K562 (cell line): ENCODE measurements at regions not wholly inside any gene's neighbourhood (a gene's known extent, or its start where the extent isn't known, plus 50 kb on each side); places are given as distances from the start of the nearest gene placed in this dataset.

Experiments used
- ATAC-seq: fragments of 200-7000 bp; cut with Tn5 transposase; 3 replicates; pipeline ENCODE4 v1.9.1; 2020; ENCODE audit warnings: moderate library complexity
- BruUV-seq: library from RNA; stranded (reverse); fragments of 400-500 nt; replicated peaks from 2 replicates; lab custom pipeline; 2021; lab: Mats Ljungman, UMichigan
- CTCF ChIA-PET: fragments of 300-600 bp; formaldehyde crosslinking; extraction: SDS; loops from one replicate; lab custom pipeline; 2021; ENCODE audit warnings: low intra/inter-chr PET ratio; lab: Yijun Ruan, JAX
- POLR2A ChIA-PET: fragments of 300-600, 350-650 bp; sonication (Branson Sonifier 250); formaldehyde crosslinking; extraction: SDS; loops from one replicate; lab custom pipeline; 2021; ENCODE audit warnings: antibody characterized with exemption, inconsistent platforms; lab: Yijun Ruan, JAX
- DNase-seq, 4 experiments: peaks; one replicate each; pipeline versions ENCODE4 v3.0.0 to v3.0.0-alpha.2; 2011 to 2018; ENCODE audit warnings: low spot score in 3 of 4, mixed read lengths in 3 of 4; ENCODE audit errors: extremely low read depth in 1 of 4
- FAIRE-seq: peaks from 2 replicates; lab custom pipeline; 2011; peaks lifted over from hg19 to GRCh38; lab: Jason Lieb, UNC
- H2AFZ ChIP-seq: 2 replicates; pipeline ENCODE4 v1.6.0; 2011; ENCODE audit warnings: low read depth, low read length, control low read depth, inconsistent platforms
- H3K27ac ChIP-seq: fragments of 200-600 bp; 3 replicates; pipeline ENCODE4 v1.8.0; 2011; ENCODE audit warnings: low read depth, mild to moderate bottlenecking, control low read depth, inconsistent platforms, low read length, moderate library complexity, mixed read lengths; ENCODE audit errors: extremely low read depth
- H3K27me3 ChIP-seq, 2 experiments: fragments of 300-600 bp in 1 of 2; 2 replicates in 1 of 2; 3 replicates in 1 of 2; pipeline versions ENCODE4 v1.6.0 to v1.8.0; 2011; ENCODE audit warnings: inconsistent platforms in 2 of 2, low read length in 2 of 2, mild to moderate bottlenecking in 1 of 2, mixed read lengths in 1 of 2, moderate library complexity in 1 of 2; ENCODE audit not compliant: control insufficient read depth in 2 of 2, insufficient read depth in 2 of 2
- H3K36me3 ChIP-seq: fragments of 300-600 bp; 3 replicates; pipeline ENCODE4 v1.8.0; 2011; ENCODE audit warnings: mild to moderate bottlenecking, low read length, inconsistent platforms; ENCODE audit not compliant: control insufficient read depth, insufficient read depth
- H3K4me1 ChIP-seq, 2 experiments: fragments of 200-600 bp in 1 of 2; replicated peaks in 1 of 2; 2 replicates in 1 of 2; 3 replicates in 1 of 2; pipeline versions ENCODE4 v1.5.1 to v1.8.0; 2011; ENCODE audit warnings: inconsistent platforms in 2 of 2, low read length in 2 of 2, mild to moderate bottlenecking in 1 of 2, mixed read lengths in 1 of 2, moderate library complexity in 1 of 2; ENCODE audit not compliant: control insufficient read depth in 2 of 2, insufficient read depth in 2 of 2
- H3K4me2 ChIP-seq: 2 replicates; pipeline ENCODE4 v1.6.1; 2011; ENCODE audit warnings: low read length, control low read depth, inconsistent platforms, mixed read lengths; ENCODE audit not compliant: insufficient read depth
- H3K4me3 ChIP-seq: fragments of 200-600 bp; sonication (generic), shearing (Covaris generic); 2 replicates; pipeline ENCODE4 v1.5.1; 2016; ENCODE audit warnings: control low read depth, inconsistent platforms
- H3K79me2 ChIP-seq: fragments of 200-600 bp; 3 replicates; pipeline ENCODE4 v1.8.0; 2011; ENCODE audit warnings: low read length, inconsistent platforms; ENCODE audit not compliant: control insufficient read depth, insufficient read depth
- H3K9ac ChIP-seq, 2 experiments: 2 replicates each; pipeline versions ENCODE4 v1.6.0 to v1.6.1; 2011; ENCODE audit warnings: low read depth in 2 of 2, low read length in 2 of 2, control low read depth in 1 of 2, inconsistent platforms in 1 of 2, mild to moderate bottlenecking in 1 of 2, mixed read lengths in 1 of 2; ENCODE audit not compliant: insufficient read depth in 1 of 2
- H3K9me1 ChIP-seq: one replicate; pipeline ENCODE4 v1.6.0; 2011; ENCODE audit warnings: inconsistent platforms, mild to moderate bottlenecking, low read length, moderate library complexity; ENCODE audit not compliant: control insufficient read depth, insufficient read depth
- H3K9me3 ChIP-seq: replicated peaks from 2 replicates; pipeline ENCODE4 v1.5.1; 2011; ENCODE audit warnings: low read depth, low read length, inconsistent platforms; ENCODE audit not compliant: control insufficient read depth, insufficient read depth
- H4K20me1 ChIP-seq: replicated peaks from 2 replicates; pipeline ENCODE4 v1.6.1; 2011; ENCODE audit warnings: low read length, inconsistent platforms, mixed read lengths; ENCODE audit not compliant: control insufficient read depth, insufficient read depth
- ARID2 ChIP-seq: fragments of 450-650 bp; IDR thresholded peaks from 2 replicates; pipeline ENCODE4 v1.6.1; 2017; ENCODE audit warnings: antibody characterized with exemption, mild to moderate bottlenecking
- KDM1A ChIP-seq, 2 experiments: fragments of 450-650 bp; IDR thresholded peaks; 2 replicates each; pipeline ENCODE4 v1.6.1; 2016; ENCODE audit warnings: mild to moderate bottlenecking in 2 of 2
- MEF2A ChIP-seq: IDR thresholded peaks from 2 replicates; pipeline ENCODE4 v1.6.1; 2011; ENCODE audit warnings: low read depth, mild to moderate bottlenecking, low read length, moderate library complexity; ENCODE audit not compliant: control insufficient read depth
- PHF8 ChIP-seq: fragments of 200-600 bp; sonication (generic); IDR thresholded peaks from 2 replicates; pipeline ENCODE4 v1.6.1; 2012; ENCODE audit warnings: mixed run types, mild to moderate bottlenecking, inconsistent platforms, low read length, moderate library complexity, borderline replicate concordance
- PPARD ChIP-seq: fragments of 250-450 bp; sonication (Bioruptor Pico); IDR thresholded peaks from 2 replicates; pipeline ENCODE4 v1.8.0; 2022; ENCODE audit warnings: inconsistent platforms, mild to moderate bottlenecking, moderate library complexity
- RBM15 ChIP-seq: fragments of 200-400 bp; formaldehyde crosslinking; IDR thresholded peaks from 2 replicates; pipeline ENCODE4 v1.6.1; 2018; ENCODE audit warnings: mild to moderate bottlenecking, low read length, moderate library complexity; ENCODE audit not compliant: insufficient read depth
- TAF15 ChIP-seq: fragments of 200-400 bp; formaldehyde crosslinking; IDR thresholded peaks from 2 replicates; pipeline ENCODE4 v1.6.1; 2017; ENCODE audit warnings: mild to moderate bottlenecking, low read depth, low read length, moderate library complexity
- TARDBP ChIP-seq: fragments of 450-650 bp; IDR thresholded peaks from 2 replicates; pipeline ENCODE4 v1.6.1; 2016
- TGIF2 ChIP-seq: sonication (generic); formaldehyde crosslinking; IDR thresholded peaks from 2 replicates; pipeline ENCODE4 v1.8.1; 2022; ENCODE audit warnings: mild to moderate bottlenecking, missing genetic modification reagents, moderate library complexity
- ZNF41 ChIP-seq: fragments of 250-450 bp; sonication (Bioruptor Pico); conservative IDR thresholded peaks from 2 replicates; pipeline ENCODE4 v1.4.0; 2020; ENCODE audit warnings: mild to moderate bottlenecking
- ZNF639 ChIP-seq, 2 experiments: fragments of 200-800 bp in 1 of 2; sonication (Bioruptor generic) in 1 of 2; sonication (generic) in 1 of 2; formaldehyde crosslinking in 1 of 2; IDR thresholded peaks in 1 of 2; conservative IDR thresholded peaks in 1 of 2; 2 replicates each; pipeline versions ENCODE4 v1.5.0 to v1.6.1; 2016 to 2020; ENCODE audit warnings: missing compliant biosample characterization in 1 of 2, missing genetic modification characterization in 1 of 2, missing genetic modification reagents in 1 of 2
- ZNF778 ChIP-seq: fragments of 450-650 bp; formaldehyde crosslinking; IDR thresholded peaks from 2 replicates; pipeline ENCODE4 v1.4.0; 2020; ENCODE audit warnings: mild to moderate bottlenecking, moderate library complexity
- WGBS: fragments of 100-300 bp; shearing (Covaris generic); methylation state at CpG from one replicate; pipeline ENCODE4 v1.1.6; 2016; ENCODE audit warnings: low coverage, mixed read lengths; ENCODE audit not compliant: insufficient coverage; ENCODE audit errors: missing lambda C conversion rate; 5-methylcytosine and 5-hydroxymethylcytosine counted together
- in situ Hi-C: fragments of 300-500 bp; cut with MboI; formaldehyde crosslinking; loops from 4 replicates; pipeline ENCODE4 v1.15.0; 2018; ENCODE audit warnings: inconsistent platforms, mixed read lengths
- intact Hi-C: fragments of 100-400 bp; cut with micrococcal nuclease; formaldehyde crosslinking; loops from 2 replicates; pipeline ENCODE4 v1.14.2; 2022

- in situ Hi-C loops (no loop called here), intact Hi-C loops (no loop called here)
- CTCF ChIA-PET = no interaction called here
- no peak overlapping the region for H3K27ac ChIP-seq
- ATAC-seq = no peak
- no peak for TF ChIP-seq RBM15
- TF ChIP-seq ZNF778 = no peak
- no peak for TF ChIP-seq ZNF41 (CRISPR knock-in tag)
- no peak for TF ChIP-seq MEF2A
- TF ChIP-seq ARID2 = no peak
- no peak for TF ChIP-seq PPARD (CRISPR knock-in tag)
- no peak for TF ChIP-seq ZNF639 (CRISPR knock-in tag; conservative IDR thresholded peaks at IDR 0.05 in 1 of 2, IDR thresholded peaks at IDR 0.05 in 1 of 2)
- no peak for TF ChIP-seq TGIF2 (CRISPR knock-in tag)
- TF ChIP-seq TAF15 = no peak
- TF ChIP-seq TARDBP = no peak
- no peak for TF ChIP-seq PHF8
- no peak for TF ChIP-seq KDM1A (IDR thresholded peaks at IDR 0.05)
- POLR2A ChIA-PET = no interaction called here
- no peaks in the 10 kb centered on the region for H4K20me1 ChIP-seq
- BruUV-seq = no TSS peak
- WGBS = 5% methylated on average over 3 of the region's 3 CpGs
- H3K4me3 ChIP-seq = no peak overlapping the region
- H3K9me3 ChIP-seq = no peaks in the 10 kb centered on the region
- H3K4me1 ChIP-seq = no peaks in the 10 kb centered on the region
- H2AFZ ChIP-seq = no peak overlapping the region
- H3K27me3 ChIP-seq = no peaks in the 10 kb centered on the region
- no peak overlapping the region for H3K4me2 ChIP-seq
- DNase-seq = no peak
- no peaks in the 10 kb centered on the region for H3K9me1 ChIP-seq
- no peak overlapping the region for H3K9ac ChIP-seq
- H3K79me2 ChIP-seq = no peaks in the 10 kb centered on the region
- no peaks in the 10 kb centered on the region for H3K36me3 ChIP-seq
- FAIRE-seq = no peak
These were observed 120.2 kb upstream of the SP8 start for GRCh38 chr7:20906801-20907453.
